Naive B cell (primary cell): ENCODE measurements at regions not wholly inside any gene's neighbourhood (a gene's known extent, or its start where the extent isn't known, plus 50 kb on each side); places are given as distances from the start of the nearest gene placed in this dataset.
A peak's percentile ranks its signal among the peaks of the same experiment; 100 is the strongest.

Experiments used
- ATAC-seq, 2 donors: fragments of 150-1000 bp; cut with Tn5 transposase; 2 replicates each; pipeline ENCODE4 v1.10.0; 2021; ENCODE audit warnings: low read depth in 2 of 2, mild to moderate bottlenecking in 2 of 2, moderate library complexity in 2 of 2
- DNase-seq: peaks from one replicate; pipeline ENCODE4 v3.0.0; 2022
- H3K27ac Mint-ChIP-seq, 6 donors: one replicate each; pipeline ENCODE4 v1.8.0; 2020 to 2022; ENCODE audit warnings: mild to moderate bottlenecking in 6 of 6, mixed read lengths in 6 of 6, moderate library complexity in 5 of 6, inconsistent platforms in 2 of 6
- H3K27me3 Mint-ChIP-seq, 3 donors: one replicate each; pipeline ENCODE4 v1.8.0; 2021 to 2022; ENCODE audit warnings: mixed read lengths in 3 of 3, mild to moderate bottlenecking in 1 of 3
- H3K36me3 Mint-ChIP-seq, 2 donors: one replicate each; pipeline ENCODE4 v1.8.0; 2020 to 2022; ENCODE audit warnings: mixed read lengths in 2 of 2, inconsistent platforms in 1 of 2, mild to moderate bottlenecking in 1 of 2
- H3K4me1 Mint-ChIP-seq, 3 donors: one replicate each; pipeline ENCODE4 v1.8.0; 2020 to 2022; ENCODE audit warnings: mixed read lengths in 3 of 3, inconsistent platforms in 1 of 3, mild to moderate bottlenecking in 1 of 3, moderate library complexity in 1 of 3
- H3K4me3 Mint-ChIP-seq, 8 donors: one replicate each; pipeline ENCODE4 v1.8.0; 2020 to 2022; ENCODE audit warnings: mild to moderate bottlenecking in 8 of 8, mixed read lengths in 8 of 8, moderate library complexity in 8 of 8, inconsistent platforms in 2 of 8
- H3K9me3 Mint-ChIP-seq, 7 donors: one replicate each; pipeline ENCODE4 v1.8.0; 2020 to 2022; ENCODE audit warnings: mixed read lengths in 7 of 7, mild to moderate bottlenecking in 5 of 7, inconsistent platforms in 2 of 7, moderate library complexity in 1 of 7

GRCh38 chr12:93059288-93059687 lies 130.2 kb upstream of the EEA1 start:
- ATAC-seq (no peak), DNase-seq (no peak)
- H3K27me3 Mint-ChIP-seq = peaks cover 27 to 34% (median 29%) of the 10 kb centered on the region in 3 donors
- H3K36me3 Mint-ChIP-seq = peaks cover 0 to 8% of the 10 kb centered on the region in 2 donors
- H3K4me1 Mint-ChIP-seq = peaks cover 15 to 22% (median 18%) of the 10 kb centered on the region in 3 donors
- H3K27ac Mint-ChIP-seq = peak overlapping the region in 2 of 6 donors; percentile 55 to 65
- no peak overlapping the region for H3K4me3 Mint-ChIP-seq
- peaks cover 0 to 5% (median 0%) of the 10 kb centered on the region in 7 donors for H3K9me3 Mint-ChIP-seq

DNA sequence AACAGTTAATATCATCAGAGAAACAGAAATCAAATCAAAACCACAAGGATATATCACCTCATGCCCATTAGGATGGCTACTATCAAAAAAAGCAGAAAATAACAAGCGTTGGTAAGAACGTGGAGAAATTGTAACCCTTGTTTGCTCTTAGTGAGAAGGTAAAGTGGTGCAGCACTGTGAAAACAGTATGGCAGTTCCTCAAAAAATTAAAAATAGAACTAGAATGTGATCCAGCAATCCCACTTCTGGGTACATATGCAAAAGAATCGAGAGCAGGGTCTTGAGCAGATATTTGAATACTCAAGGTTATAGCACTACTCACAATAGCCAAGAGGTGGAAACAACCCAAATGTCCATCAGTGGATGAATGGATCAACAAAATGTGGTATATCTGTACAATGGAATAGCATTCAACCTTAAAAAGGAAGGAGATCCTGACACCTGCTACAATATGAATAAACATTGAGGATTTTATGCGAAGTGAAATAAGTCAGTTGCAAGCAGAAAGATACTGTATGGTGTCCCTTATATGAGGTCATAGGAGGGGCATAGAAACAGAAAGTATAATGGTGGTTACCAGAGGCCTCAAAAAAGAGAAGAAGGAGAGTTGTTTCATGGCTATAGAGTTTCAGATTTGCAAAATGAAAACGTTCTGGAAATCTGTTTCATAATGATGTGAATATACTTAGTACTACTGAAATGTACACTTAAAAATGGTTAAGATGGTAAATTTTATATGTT lies 131.0 kb upstream of the EEA1 start:
- DNase-seq = peak; percentile 43
- Mint-ChIP-seq H3K36me3 (peaks cover 0 to 8% of the 10 kb centered on the region in 2 donors), H3K4me1 (peaks cover 15 to 22% (median 18%) of the 10 kb centered on the region in 3 donors), H3K27ac (peak overlapping the region in 1 of 6 donors; percentile 4), H3K27me3 (peaks cover 28 to 36% (median 35%) of the 10 kb centered on the region in 3 donors), H3K4me3 (no peak overlapping the region), H3K9me3 (peaks cover 0 to 5% (median 0%) of the 10 kb centered on the region in 7 donors)
- peak; percentile 100 for ATAC-seq

DNA sequence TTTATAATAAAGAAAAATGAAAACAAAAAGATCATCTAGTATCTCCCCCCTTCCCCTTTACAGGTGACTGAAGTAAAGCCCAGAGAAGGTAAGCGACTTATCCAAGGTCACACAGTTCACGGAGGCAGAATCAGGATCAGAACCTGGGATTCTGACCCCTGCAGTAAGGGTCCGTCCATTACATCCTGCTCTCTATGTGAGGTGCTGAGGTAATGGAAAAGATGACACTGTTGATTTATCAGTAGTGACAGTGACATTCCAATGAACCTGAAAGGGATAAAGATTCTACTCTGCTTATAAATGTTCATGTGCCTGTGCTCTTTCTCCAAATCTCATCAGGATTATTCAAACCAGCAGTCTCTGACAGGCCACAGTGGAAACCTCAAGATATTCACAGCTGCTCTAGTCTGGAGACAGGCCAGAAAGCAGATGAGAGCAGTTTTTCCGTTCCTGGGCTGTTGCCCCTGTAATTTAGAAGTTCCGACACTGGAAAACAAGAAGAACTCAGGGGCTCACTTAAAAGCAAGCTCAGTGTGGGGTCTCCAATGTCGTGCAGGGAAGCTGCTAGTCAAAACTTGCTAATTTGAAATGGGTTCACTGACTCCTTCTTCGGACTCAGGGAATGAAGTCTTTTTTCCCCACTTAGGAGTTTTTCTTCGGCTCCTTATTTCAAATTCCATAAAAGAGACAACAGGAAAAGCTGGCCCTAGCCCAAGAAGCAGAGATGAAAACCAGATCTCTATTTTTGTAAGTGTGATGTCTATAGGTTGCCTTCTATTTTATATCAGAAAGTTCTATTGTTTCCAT lies 131.8 kb upstream of the EEA1 start:
- ATAC-seq = no peak
- H3K27me3 Mint-ChIP-seq = peaks cover 28 to 37% (median 36%) of the 10 kb centered on the region in 3 donors

GRCh38 chr12:93061473-93062419 lies 132.7 kb upstream of the EEA1 start:
- peaks cover 15 to 22% (median 18%) of the 10 kb centered on the region in 3 donors for H3K4me1 Mint-ChIP-seq
- H3K36me3 Mint-ChIP-seq = peaks cover 0 to 8% of the 10 kb centered on the region in 2 donors
- peaks cover 32 to 37% (median 36%) of the 10 kb centered on the region in 3 donors for H3K27me3 Mint-ChIP-seq
- H3K9me3 Mint-ChIP-seq = peaks cover 0 to 5% (median 0%) of the 10 kb centered on the region in 7 donors
- ATAC-seq (no peak), DNase-seq (no peak)
- H3K4me3 Mint-ChIP-seq = peak overlapping the region in 1 of 8 donors; percentile 17
- peak overlapping the region in 2 of 6 donors; percentile 43 to 67 for H3K27ac Mint-ChIP-seq

More for the DNA sequence above, 131.8 kb upstream of the EEA1 start:
- no peak for DNase-seq
- H3K4me1 Mint-ChIP-seq = peaks cover 15 to 22% (median 18%) of the 10 kb centered on the region in 3 donors
- no peak overlapping the region for H3K4me3 Mint-ChIP-seq
- H3K36me3 Mint-ChIP-seq = peaks cover 0 to 8% of the 10 kb centered on the region in 2 donors
- H3K9me3 Mint-ChIP-seq = peaks cover 0 to 5% (median 0%) of the 10 kb centered on the region in 7 donors
- H3K27ac Mint-ChIP-seq = peak overlapping the region in 1 of 6 donors; percentile 60

GRCh38 chr12:93065896-93066295 lies 136.8 kb upstream of the EEA1 start:
- DNase-seq = no peak

GRCh38 chr12:93072340-93072739 lies 143.2 kb upstream of the EEA1 start:
- H3K9me3 Mint-ChIP-seq = no peaks in the 10 kb centered on the region
- no peaks in the 10 kb centered on the region for H3K36me3 Mint-ChIP-seq
- H3K27ac Mint-ChIP-seq = no peak overlapping the region
- no peak overlapping the region for H3K4me3 Mint-ChIP-seq
- DNase-seq (no peak), ATAC-seq (no peak)
- peaks cover 20 to 25% (median 25%) of the 10 kb centered on the region in 3 donors for H3K27me3 Mint-ChIP-seq
- no peaks in the 10 kb centered on the region for H3K4me1 Mint-ChIP-seq

More at GRCh38 chr12:93065896-93066295, 136.8 kb upstream of the EEA1 start:
- peaks cover 22 to 39% (median 28%) of the 10 kb centered on the region in 3 donors for H3K27me3 Mint-ChIP-seq
- H3K36me3 Mint-ChIP-seq = no peaks in the 10 kb centered on the region
- peaks cover 0 to 3% (median 0%) of the 10 kb centered on the region in 3 donors for H3K4me1 Mint-ChIP-seq
- peak overlapping the region in 1 of 6 donors; percentile 22 for H3K27ac Mint-ChIP-seq
- H3K4me3 Mint-ChIP-seq = peak overlapping the region in 1 of 8 donors; percentile 7
- no peak for ATAC-seq
- peaks cover 0 to 3% (median 0%) of the 10 kb centered on the region in 7 donors for H3K9me3 Mint-ChIP-seq

DNA sequence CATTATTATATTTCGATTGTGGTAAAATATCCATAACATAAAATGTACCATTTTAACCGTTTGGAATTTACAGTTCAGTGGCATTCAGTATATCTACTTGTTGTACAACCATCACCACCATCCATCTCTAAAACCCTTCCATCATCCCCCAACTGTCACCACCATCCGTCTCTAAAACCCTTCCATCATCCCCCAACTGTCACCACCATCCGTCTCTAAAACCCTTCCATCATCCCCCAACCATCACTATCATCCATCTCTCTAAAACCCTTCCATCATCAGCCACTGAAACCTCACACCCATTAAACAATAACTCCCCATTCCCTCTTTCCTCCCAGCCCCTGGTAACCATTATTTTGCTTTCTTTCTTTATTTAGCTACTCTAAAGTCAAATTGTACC lies 144.2 kb upstream of the EEA1 start:
- H3K4me1 Mint-ChIP-seq = no peaks in the 10 kb centered on the region
- no peak overlapping the region for H3K4me3 Mint-ChIP-seq
- H3K9me3 Mint-ChIP-seq = no peaks in the 10 kb centered on the region
- no peak for DNase-seq
- peaks cover 15 to 27% (median 25%) of the 10 kb centered on the region in 3 donors for H3K27me3 Mint-ChIP-seq
- no peak for ATAC-seq
- H3K27ac Mint-ChIP-seq = peak overlapping the region in 1 of 6 donors; percentile 4
- no peaks in the 10 kb centered on the region for H3K36me3 Mint-ChIP-seq

GRCh38 chr12:93078059-93078458 lies 149.0 kb upstream of the EEA1 start:
- H3K9me3 Mint-ChIP-seq = no peaks in the 10 kb centered on the region
- H3K4me1 Mint-ChIP-seq = no peaks in the 10 kb centered on the region
- no peak for DNase-seq
- H3K27me3 Mint-ChIP-seq = peaks cover 4 to 20% (median 10%) of the 10 kb centered on the region in 3 donors
- no peak for ATAC-seq
- H3K4me3 Mint-ChIP-seq = no peak overlapping the region
- H3K27ac Mint-ChIP-seq = peak overlapping the region in 1 of 6 donors; percentile 48
- no peaks in the 10 kb centered on the region for H3K36me3 Mint-ChIP-seq

GRCh38 chr12:93078577-93078976 lies 149.5 kb upstream of the EEA1 start:
- Mint-ChIP-seq H3K9me3 (no peaks in the 10 kb centered on the region), H3K36me3 (no peaks in the 10 kb centered on the region), H3K27ac (no peak overlapping the region), H3K4me1 (no peaks in the 10 kb centered on the region), H3K4me3 (peak overlapping the region in 1 of 8 donors; percentile 14), H3K27me3 (peaks cover 4 to 16% (median 10%) of the 10 kb centered on the region in 3 donors)
- ATAC-seq (no peak), DNase-seq (no peak)

DNA sequence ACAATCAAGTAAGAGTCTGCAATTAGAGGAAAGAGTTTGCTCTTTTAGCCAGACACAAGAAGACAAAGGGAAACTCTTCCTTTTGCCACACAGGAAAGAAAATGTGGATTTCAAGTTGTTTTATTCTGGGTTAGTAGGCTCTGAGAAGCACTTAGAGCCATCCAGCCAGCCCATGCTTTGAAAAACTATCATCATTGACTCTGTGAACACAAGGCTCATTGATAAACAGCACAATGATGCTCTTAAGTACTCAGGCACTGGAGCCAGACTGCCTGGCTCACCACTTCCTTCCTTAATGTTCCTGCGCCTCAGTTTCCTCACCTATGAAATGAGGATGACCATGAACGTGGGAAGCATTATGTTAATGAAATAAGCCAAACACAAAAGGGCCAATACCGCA lies 150.2 kb upstream of the EEA1 start:
- Mint-ChIP-seq H3K4me3 (no peak overlapping the region), H3K27ac (no peak overlapping the region), H3K9me3 (no peaks in the 10 kb centered on the region), H3K4me1 (no peaks in the 10 kb centered on the region), H3K27me3 (peaks cover 4 to 15% (median 10%) of the 10 kb centered on the region in 3 donors), H3K36me3 (no peaks in the 10 kb centered on the region)
- ATAC-seq (no peak), DNase-seq (no peak)

GRCh38 chr12:93079976-93080375 lies 150.9 kb upstream of the EEA1 start:
- Mint-ChIP-seq H3K4me3 (no peak overlapping the region), H3K27me3 (peaks cover 4 to 15% (median 10%) of the 10 kb centered on the region in 3 donors), H3K4me1 (no peaks in the 10 kb centered on the region), H3K27ac (no peak overlapping the region), H3K9me3 (peaks cover 0 to under 1% (median 0%) of the 10 kb centered on the region in 7 donors), H3K36me3 (no peaks in the 10 kb centered on the region)
- no peak for DNase-seq
- no peak for ATAC-seq

DNA sequence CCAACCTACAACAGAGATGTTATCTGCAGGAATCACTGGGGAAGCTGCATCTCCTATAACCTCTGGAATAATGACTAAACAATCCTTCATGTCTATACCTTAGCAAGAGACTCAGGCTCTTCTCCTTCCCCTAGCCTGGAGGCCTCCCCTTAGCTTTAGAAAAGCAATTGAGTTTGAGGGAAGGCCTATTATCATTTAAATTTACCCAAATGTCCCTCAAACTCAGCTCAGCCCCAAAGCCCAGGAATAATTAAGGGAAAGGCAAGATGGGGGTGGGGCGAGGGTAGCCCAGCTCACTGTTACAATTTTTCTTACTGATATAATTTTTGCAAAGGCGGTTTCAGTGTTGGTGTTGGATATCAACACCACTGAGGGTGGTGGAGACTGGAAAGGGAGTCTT lies 151.4 kb upstream of the EEA1 start:
- ATAC-seq (no peak), DNase-seq (no peak)
- Mint-ChIP-seq H3K9me3 (peaks cover 0 to 5% (median 0%) of the 10 kb centered on the region in 7 donors), H3K27ac (no peak overlapping the region), H3K4me3 (no peak overlapping the region), H3K36me3 (no peaks in the 10 kb centered on the region), H3K27me3 (peaks cover 4 to 11% (median 7%) of the 10 kb centered on the region in 3 donors), H3K4me1 (no peaks in the 10 kb centered on the region)
